GM18519 (cell line): ENCODE measurements at regions not wholly inside any gene's neighbourhood (a gene's known extent, or its start where the extent isn't known, plus 50 kb on each side); places are given as distances from the start of the nearest gene placed in this dataset.
"Not testable (repeated sequence)": the region's sequence is repeated elsewhere in the genome, so short reads cannot be mapped to it uniquely, and the experiment has no call there.

Source experiments
- ATAC-seq: cut with Tn5 transposase; IDR thresholded peaks from one replicate; pipeline ENCODE4 v1.9.1; 2021; ENCODE audit warnings: mild to moderate bottlenecking, moderate library complexity; ENCODE audit not compliant: unreplicated experiment, low FRiP score

DNA sequence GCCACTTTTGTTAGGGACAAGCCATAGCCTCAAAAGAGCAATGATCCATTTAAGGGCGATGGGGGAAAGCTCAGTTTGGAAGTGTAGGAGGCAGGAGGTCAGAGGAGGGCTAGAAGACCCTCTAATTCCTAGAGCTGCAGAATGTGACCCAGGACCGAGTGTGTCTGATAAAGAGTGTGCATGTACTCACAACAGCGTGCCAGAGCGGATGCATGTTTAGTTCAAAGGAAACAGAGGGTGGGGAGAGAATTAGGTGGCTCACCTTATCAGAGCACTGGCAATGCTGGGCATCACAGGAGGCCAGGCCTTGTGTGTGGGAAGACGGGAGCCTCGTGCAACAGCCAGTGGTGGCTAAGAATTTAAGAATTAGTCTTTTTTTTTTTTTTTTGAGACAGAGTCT is 133.9 kb upstream of the COBL start:
- no peak for ATAC-seq

DNA sequence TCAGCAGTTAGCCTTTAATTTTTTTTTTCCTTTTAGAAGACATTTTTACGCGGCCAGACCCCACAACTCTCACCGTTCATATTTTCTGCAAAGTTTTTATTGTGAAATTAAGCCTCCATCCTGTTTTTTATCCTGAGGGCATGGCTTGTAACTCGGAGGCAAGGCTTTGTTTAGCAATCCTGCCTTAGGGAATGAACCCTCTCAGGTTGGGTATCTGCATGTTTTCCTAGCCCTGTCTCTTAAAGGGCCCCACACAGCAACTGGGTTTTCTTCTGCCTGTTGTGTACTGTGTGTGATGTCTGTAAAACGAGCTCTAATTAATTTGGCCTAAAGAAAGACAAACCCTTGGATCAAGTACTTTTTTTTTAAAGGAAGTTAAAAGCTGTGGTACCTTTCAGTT is 130.2 kb upstream of the COBL start:
- no peak for ATAC-seq

- ATAC-seq: no peak
These were observed 129.7 kb upstream of the COBL start for GRCh38 chr7:51446356-51446755.

- ATAC-seq: no peak
These were observed 128.3 kb upstream of the COBL start for GRCh38 chr7:51444936-51445335.

DNA sequence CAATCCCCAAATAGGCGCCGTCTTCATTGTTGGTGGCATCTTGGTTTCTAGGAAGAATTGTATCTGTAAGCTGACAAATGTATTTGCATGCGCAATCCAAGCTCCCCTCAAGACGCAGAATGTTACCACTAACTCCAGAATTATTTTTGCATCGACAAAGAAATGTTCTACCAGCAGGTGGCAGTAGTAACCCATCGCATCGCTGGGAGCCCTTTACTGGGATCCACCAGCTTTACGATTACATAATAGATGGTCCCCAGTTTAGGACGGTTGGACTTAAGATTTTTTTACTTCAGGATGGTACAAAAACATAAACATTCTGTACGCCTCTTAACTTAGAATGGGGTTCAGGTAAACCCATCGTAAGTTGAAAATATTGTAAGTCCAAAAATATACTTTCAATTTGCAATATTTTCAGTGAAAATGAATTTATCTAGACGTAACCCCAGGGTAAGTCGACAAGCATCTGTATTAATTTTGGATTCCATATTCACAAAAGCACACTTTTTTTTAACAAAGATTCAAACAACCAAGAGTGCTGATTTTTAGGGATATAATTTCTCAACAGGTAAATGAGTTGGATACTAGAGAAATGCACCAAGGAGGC is 114.0 kb upstream of the COBL start:
- peak; percentile 53 for ATAC-seq

GRCh38 chr7:51428217-51428887 is 111.7 kb upstream of the COBL start:
- no peak for ATAC-seq

GRCh38 chr7:51426163-51426562 is 109.6 kb upstream of the COBL start:
- ATAC-seq: no peak

GRCh38 chr7:51409934-51410333 is 93.3 kb upstream of the COBL start:
- not testable (repeated sequence) for ATAC-seq

- ATAC-seq: not testable (repeated sequence)
These were observed 81.0 kb upstream of the COBL start for GRCh38 chr7:51397608-51398007.

DNA sequence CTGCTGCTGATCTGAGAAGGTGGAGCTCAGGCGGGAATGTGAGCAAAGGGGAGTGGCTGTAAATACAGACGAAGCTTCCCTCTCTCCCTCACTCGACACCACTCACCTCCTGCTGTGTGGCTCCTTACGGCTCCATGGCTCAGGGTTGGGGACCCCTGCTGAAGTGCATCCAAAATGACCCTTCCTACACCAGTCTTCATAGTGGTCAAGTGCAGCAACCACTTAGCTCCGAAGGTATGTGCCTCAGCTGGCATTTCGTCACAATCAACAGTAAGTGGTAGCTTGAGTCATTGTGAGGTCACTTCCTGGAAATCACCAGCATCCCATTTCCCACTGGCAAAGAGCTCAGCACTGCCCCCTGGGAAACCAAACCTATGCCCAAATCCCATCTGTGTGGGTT is 76.4 kb upstream of the COBL start:
- ATAC-seq: not testable (repeated sequence)

DNA sequence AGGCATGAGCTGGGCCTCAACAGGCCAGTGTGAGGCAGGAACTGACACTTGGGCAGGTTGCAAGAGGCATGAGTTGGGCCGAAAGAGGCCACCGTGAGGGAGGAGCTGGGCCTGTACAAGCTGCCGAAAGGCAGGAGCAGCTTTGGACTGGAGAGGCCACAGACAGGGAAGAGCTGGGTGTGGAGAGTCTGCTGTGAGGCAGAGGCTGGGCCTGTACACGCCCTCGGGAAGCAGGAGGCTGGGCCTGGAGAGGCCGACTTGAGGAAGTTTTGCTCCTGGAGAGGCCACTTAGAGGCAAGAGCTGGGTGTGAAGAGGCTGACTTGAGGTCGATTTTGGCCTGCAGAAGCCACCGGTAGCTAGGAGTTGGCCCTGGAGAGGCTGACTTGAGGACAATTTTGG is 73.3 kb upstream of the COBL start:
- ATAC-seq: not testable (repeated sequence)

- ATAC-seq: not testable (repeated sequence)
These were observed 72.7 kb upstream of the COBL start for GRCh38 chr7:51389216-51389812.

DNA sequence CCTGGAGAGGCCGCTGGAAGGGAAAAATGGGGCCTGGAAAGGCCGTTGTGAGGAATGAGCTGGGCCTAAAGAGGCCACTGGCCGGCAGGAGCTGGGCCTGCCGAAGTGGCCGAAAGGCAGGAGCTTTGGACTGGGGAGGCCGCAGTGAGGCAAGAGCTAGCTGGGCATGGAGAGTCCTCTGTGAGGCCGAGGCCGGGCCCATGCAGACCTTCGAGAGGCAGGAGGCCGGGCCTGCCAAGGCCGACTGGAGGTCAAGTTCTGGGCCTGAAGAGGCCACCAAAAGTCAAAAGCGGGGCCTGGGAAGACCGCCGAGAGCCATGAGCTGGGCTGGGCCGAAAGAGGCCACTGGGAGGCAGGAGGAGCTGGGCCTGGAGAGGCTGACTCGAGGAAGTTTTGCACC is 71.6 kb upstream of the COBL start:
- not testable (repeated sequence) for ATAC-seq

DNA sequence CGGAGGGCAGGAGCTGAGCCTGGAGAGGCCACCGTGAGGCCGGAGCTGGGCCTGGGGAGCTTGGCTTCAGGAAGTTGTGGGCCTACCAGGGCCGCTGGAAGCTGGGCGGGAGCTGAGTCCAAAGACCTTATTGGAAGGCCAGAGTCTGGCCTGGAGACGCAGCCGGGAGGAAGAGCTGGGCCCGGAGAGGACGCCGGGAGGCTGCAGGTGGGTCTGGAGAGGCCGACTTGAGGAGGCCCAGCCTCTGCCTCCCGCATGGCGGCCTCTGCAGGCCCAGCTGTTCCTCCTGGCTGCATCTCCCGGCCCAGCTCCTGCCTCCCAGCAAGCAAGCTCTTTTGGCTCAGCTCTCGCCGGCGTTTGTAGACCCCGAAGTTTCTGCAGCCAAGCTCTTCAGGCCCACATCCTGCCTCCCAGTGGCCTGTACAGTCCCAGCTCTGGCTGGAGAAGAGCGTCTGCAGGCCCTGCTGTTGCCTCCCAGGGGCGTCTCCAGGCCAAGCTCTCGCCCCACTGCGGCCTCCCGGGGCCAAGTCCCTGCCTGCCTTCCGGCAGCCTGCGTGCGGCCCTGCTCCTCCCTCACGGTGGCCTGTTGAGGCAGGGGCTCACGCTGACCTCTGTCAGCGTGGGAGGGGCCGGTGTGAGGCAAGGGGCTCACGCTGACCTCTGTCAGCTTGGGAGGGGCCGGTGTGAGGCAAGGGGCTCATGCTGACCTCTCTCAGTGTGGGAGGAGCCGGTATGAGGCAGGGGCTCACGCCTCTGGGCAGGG is 70.4 kb upstream of the COBL start:
- ATAC-seq: not testable (repeated sequence)

GRCh38 chr7:51386184-51386583 is 69.6 kb upstream of the COBL start:
- not testable (repeated sequence) for ATAC-seq

- not testable (repeated sequence) for ATAC-seq
These were observed 65.6 kb upstream of the COBL start for GRCh38 chr7:51382243-51382642.

DNA sequence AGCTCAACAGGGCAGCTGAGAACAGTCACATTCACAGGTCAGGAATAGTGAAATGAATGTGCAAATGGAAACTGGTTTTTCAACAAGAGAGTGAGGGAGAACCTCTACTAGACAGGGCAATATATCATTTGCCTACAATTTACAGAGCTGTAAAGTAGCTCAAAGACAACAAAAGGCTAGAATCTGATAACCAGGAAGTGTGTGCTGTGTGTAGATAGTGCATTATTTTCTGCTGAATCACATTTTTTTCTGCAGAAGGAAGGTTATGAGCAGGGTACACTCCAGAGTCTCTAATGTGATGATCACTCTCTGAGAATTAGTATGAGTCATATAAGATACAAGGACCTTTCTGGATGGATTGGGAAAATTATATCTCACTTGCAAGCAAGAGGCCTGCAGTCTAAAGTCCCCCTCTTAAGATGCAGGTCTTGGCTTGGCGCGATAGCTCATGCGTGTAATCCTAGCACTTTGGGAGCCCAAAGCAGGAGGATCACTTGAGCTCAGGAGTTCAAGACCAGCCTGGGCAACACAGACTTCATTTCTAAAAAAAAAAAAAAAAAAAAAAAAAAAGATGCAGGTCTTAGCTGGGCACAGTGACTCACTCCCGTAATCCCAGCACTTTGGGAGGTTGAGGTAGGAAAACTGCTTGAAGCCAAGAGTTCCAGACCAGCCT is 59.9 kb upstream of the COBL start:
- ATAC-seq: no peak

- ATAC-seq: no peak
These were observed 58.3 kb upstream of the COBL start for GRCh38 chr7:51374936-51375335.

DNA sequence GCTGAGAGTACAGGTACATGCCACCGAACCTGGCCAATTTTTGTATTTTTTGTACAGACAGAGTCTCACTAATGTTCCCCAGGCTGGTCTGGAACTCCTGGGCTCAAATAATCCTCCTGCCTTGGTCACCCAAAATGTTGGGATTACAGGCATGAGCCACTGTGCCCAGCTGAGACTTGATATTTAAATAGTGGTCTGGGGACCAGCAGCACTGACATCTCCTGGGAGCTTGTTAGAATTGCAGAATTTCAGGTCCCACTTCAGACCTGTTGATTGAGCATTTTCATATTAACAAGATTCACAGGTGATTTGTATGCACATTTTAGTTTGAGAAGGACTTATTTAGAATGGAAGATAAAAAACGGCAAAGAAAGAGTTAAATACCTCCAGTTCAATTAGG is 57.0 kb upstream of the COBL start:
- ATAC-seq: not testable (repeated sequence)

GRCh38 chr7:51369746-51370145 is 53.1 kb upstream of the COBL start:
- ATAC-seq: no peak

- ATAC-seq: not testable (repeated sequence)
These were observed 52.6 kb upstream of the COBL start for GRCh38 chr7:51369228-51369627.
